ENCODE measurements at regions not wholly inside any gene's neighbourhood (a gene's known extent, or its start where the extent isn't known, plus 50 kb on each side); places are given as distances from the start of the nearest gene placed in this dataset.

DNA sequence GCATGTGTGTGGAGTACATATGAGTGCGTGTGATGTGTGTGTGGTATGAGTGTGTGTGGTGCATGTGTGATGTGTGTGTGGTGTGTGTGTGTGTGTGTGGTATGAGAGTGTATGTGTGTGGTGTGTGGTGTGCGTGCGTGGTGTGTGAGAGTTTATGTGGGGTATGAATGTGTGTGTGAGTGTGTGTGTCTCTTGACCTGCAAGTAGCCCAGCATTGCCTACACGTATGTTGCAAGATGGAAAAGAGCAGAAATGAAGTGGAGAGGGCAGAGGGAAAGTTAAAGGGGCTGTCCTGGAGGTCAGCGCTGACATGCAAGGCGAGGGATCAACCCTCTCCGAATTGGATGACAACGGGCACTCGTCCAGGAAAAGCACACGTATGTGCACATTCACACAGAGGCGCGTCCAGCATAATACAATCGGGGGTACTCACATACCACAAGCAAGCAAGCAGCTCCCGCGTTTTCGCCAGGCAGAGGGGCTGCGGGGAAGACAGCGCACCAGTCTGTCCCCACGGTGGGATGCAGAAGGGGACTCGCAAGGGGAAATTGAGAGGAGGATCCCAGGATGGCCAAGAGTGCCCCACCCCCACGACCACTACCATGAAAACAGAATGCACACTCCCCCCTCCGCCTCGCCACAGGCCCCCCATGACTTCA, 174.5 kb upstream of the AFDN start (continued):
- TF ChIP-seq, protein P1, sequence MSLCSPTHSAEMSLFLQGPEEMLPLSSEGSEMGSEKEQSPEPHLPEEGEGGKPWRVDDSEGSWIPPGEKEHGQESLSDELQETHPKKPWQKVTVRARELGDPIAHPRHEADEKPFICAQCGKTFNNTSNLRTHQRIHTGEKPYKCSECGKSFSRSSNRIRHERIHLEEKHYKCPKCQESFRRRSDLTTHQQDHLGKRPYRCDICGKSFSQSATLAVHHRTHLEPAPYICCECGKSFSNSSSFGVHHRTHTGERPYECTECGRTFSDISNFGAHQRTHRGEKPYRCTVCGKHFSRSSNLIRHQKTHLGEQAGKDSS (CRISPR knock-in tag; IDR thresholded peaks at IDR 0.05; ENCODE audit: borderline replicate concordance, low read depth), result 0 out of 2 replicates have a peak, but pooled peaks have one; percentile 24
- no peak for TF ChIP-seq ZNF101 (CRISPR knock-in tag; IDR thresholded peaks at IDR 0.05; ENCODE audit: borderline replicate concordance, low read depth)
- TF ChIP-seq ZZZ3 (CRISPR knock-in tag; IDR thresholded peaks at IDR 0.05; ENCODE audit: borderline replicate concordance), result no peak

DNA sequence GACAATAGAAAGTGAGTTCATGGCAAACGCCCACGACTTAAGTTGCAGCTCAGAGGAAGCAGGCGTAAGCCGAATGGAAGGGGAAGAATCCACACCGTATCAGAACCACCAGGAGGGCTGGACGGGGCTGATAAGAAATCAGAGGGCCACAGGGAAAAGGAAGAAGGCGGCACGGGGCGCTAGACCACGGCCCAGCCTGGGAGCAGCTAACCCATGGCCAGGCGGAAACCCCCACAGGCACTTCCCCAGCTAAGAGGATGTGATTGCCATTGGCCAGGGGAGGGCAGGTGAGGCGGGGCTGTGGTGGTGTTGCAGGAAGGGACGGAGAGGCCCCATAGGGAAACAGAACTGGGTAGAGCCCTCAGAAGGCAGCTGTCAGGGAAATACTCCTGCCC, 174.0 kb upstream of the AFDN start:
- H3K4me3 ChIP-seq (replicated peaks in 1 of 3; ENCODE audit: insufficient read depth in 1 of 3, low read depth in 2 of 3, low read length in 3 of 3), result no peak overlapping the region
- BruUV-seq (replicated peaks), result no TSS peak
- no peak for DNase-seq (ENCODE audit: low spot score)
- TF ChIP-seq ZNF878 (CRISPR knock-in tag; IDR thresholded peaks at IDR 0.05) (no peak), ZNF205 (CRISPR knock-in tag; IDR thresholded peaks at IDR 0.05) (no peak), DPF2 (CRISPR knock-in tag; IDR thresholded peaks at IDR 0.05; ENCODE audit: borderline replicate concordance, low read depth) (no peak), ELF4 (CRISPR knock-in tag; IDR thresholded peaks at IDR 0.05; ENCODE audit: borderline replicate concordance) (no peak), GZF1 (CRISPR knock-in tag; IDR thresholded peaks at IDR 0.05) (no peak), ZNF564 (CRISPR knock-in tag; IDR thresholded peaks at IDR 0.05) (no peak), ZNF431 (CRISPR knock-in tag; IDR thresholded peaks at IDR 0.05; ENCODE audit: borderline replicate concordance, low read depth) (no peak), ZNF7 (CRISPR knock-in tag; IDR thresholded peaks at IDR 0.05) (no peak), SPEN (CRISPR knock-in tag; IDR thresholded peaks at IDR 0.05; ENCODE audit: low read depth) (no peak), MBNL3 (CRISPR knock-in tag; conservative IDR thresholded peaks at IDR 0.05) (no peak), ZNF496 (CRISPR knock-in tag; IDR thresholded peaks at IDR 0.05; ENCODE audit: insufficient replicate concordance) (no peak), KLF12 (CRISPR knock-in tag; IDR thresholded peaks at IDR 0.05; ENCODE audit: borderline replicate concordance) (no peak), ZBTB7A (CRISPR knock-in tag; IDR thresholded peaks at IDR 0.05) (no peak)
- TF ChIP-seq, protein P2, sequence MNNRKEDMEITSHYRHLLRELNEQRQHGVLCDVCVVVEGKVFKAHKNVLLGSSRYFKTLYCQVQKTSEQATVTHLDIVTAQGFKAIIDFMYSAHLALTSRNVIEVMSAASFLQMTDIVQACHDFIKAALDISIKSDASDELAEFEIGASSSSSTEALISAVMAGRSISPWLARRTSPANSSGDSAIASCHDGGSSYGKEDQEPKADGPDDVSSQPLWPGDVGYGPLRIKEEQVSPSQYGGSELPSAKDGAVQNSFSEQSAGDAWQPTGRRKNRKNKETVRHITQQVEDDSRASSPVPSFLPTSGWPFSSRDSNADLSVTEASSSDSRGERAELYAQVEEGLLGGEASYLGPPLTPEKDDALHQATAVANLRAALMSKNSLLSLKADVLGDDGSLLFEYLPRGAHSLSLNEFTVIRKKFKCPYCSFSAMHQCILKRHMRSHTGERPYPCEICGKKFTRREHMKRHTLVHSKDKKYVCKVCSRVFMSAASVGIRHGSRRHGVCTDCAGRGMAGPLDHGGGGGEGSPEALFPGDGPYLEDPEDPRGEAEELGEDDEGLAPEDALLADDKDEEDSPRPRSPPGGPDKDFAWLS (CRISPR knock-in tag; IDR thresholded peaks at IDR 0.05; ENCODE audit: borderline replicate concordance), result no peak
- H3K9ac ChIP-seq (ENCODE audit: insufficient read depth, low read depth, low read length), result no peak overlapping the region
- no peaks in the 10 kb centered on the region for H4K20me1 ChIP-seq (ENCODE audit: insufficient read depth, low read length)
- WGBS (ENCODE audit: low lambda C conversion rate), result 76% methylated on average over 13 of the region's 13 CpGs
- H3K4me2 ChIP-seq (ENCODE audit: low read depth, low read length), result no peak overlapping the region
- FAIRE-seq, result no peak
- H2AFZ ChIP-seq (ENCODE audit: low read length), result no peak overlapping the region
- in situ Hi-C loops (cut with HindIII; ENCODE audit: extremely low pct_ligation_motif_present, low pct_unique_long_range_greater_than_20kb) (no loop called here), intact Hi-C loops (cut with micrococcal nuclease; ENCODE audit: unreplicated experiment) (no loop called here)
- no peaks in the 10 kb centered on the region for H3K36me3 ChIP-seq (replicated peaks in 1 of 2; ENCODE audit: control insufficient read depth in 1 of 2, insufficient read depth in 2 of 2, low read length in 2 of 2)
- H3K9me3 ChIP-seq (ENCODE audit: low read length), result no peaks in the 10 kb centered on the region
- no peak overlapping the region for H3K27ac ChIP-seq (ENCODE audit: extremely low read length, insufficient read depth, low read length)
- peak; percentile 31 for ATAC-seq
- H3K79me2 ChIP-seq (ENCODE audit: insufficient read depth, low read length), result no peaks in the 10 kb centered on the region
- CTCF ChIA-PET (ENCODE audit: low intra/inter-chr PET ratio, low total read pairs), result no interaction called here
- H3K4me1 ChIP-seq (ENCODE audit: insufficient read depth, low read length), result peaks cover 59% of the 10 kb centered on the region
- H3K27me3 ChIP-seq (ENCODE audit: control insufficient read depth in 1 of 2, insufficient read depth in 2 of 2, low read length in 2 of 2), result no peaks in the 10 kb centered on the region
- POLR2A ChIA-PET, result no interaction called here
